ENCODE measurements at regions not wholly inside any gene's neighbourhood (a gene's known extent, or its start where the extent isn't known, plus 50 kb on each side); places are given as distances from the start of the nearest gene placed in this dataset.

- TF ChIP-seq CTCF (IDR thresholded peaks at IDR 0.05), result no peak
These were observed 440.9 kb downstream of the HACE1 start for GRCh38 chr6:104418839-104419238.

GRCh38 chr6:104418125-104418524 lies 441.6 kb downstream of the HACE1 start:
- no peak for TF ChIP-seq CTCF (IDR thresholded peaks at IDR 0.05)

- TF ChIP-seq CTCF (IDR thresholded peaks at IDR 0.05), result no peak
These were observed 445.0 kb downstream of the HACE1 start for GRCh38 chr6:104414723-104415122.

- TF ChIP-seq CTCF (IDR thresholded peaks at IDR 0.05), result no peak
These were observed 446.0 kb downstream of the HACE1 start for GRCh38 chr6:104413767-104414166.

- TF ChIP-seq CTCF (IDR thresholded peaks at IDR 0.05), result no peak
These were observed 448.4 kb downstream of the HACE1 start for GRCh38 chr6:104411302-104411701.

- no peak for TF ChIP-seq CTCF (IDR thresholded peaks at IDR 0.05)
These were observed 449.8 kb downstream of the HACE1 start for GRCh38 chr6:104409913-104410312.

GRCh38 chr6:104407957-104408356 lies 451.8 kb downstream of the HACE1 start:
- TF ChIP-seq CTCF (IDR thresholded peaks at IDR 0.05), result no peak

GRCh38 chr6:104404377-104404776 lies 455.3 kb downstream of the HACE1 start:
- TF ChIP-seq CTCF (IDR thresholded peaks at IDR 0.05), result no peak
